CD4-positive, alpha-beta T cell treated with Interleukin-21 for 1 hour (primary cell): ENCODE measurements at regions not wholly inside any gene's neighbourhood (a gene's known extent, or its start where the extent isn't known, plus 50 kb on each side); places are given as distances from the start of the nearest gene placed in this dataset.
A peak's percentile ranks its signal among the peaks of the same experiment; 100 is the strongest.
"Not testable (repeated sequence)": the region's sequence is repeated elsewhere in the genome, so short reads cannot be mapped to it uniquely, and the experiment has no call there.

Experiments
- DNase-seq: peaks from one replicate; pipeline ENCODE4 v3.0.0-alpha.2; 2020

DNA sequence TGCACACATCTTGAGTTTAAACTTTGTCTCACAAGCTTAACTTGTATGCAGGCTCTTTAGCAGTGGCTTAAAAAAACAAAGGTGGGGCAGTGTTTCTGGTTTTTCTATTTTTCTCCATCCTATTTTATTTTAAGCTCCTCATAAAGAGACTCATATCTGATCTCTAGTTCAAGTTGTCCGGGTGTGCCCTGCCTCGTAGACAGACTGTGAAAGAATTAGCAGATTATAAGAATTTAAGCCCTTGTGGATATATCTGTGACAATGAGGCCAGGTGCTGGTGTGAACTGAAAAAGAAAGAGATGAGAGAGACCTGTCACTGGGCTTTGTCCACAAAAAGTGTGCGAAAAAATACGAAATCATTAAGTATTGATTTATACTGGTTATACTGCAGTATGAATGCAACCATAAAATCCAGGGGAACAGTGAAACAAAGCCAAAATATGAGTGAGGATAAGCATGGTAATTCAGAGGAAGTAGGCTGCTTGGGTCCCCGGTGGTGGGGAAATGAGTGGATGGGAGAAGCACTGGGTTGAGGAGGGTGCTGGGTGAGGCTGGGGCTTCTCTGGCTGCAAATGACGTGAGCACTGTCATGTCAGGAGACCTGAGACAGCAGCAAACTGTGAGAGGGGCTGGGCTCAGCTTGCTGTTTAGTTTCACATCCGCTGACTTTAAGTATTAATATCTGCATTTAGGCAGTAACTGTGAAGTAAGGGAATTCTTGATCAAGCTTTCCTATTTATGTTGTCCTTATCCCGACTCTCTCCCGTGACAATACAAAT lies 179.7 kb upstream of the ANKRD55 start:
- peak; percentile 28 for DNase-seq

GRCh38 chr5:56410696-56411095 lies 177.6 kb upstream of the ANKRD55 start:
- no peak for DNase-seq

- no peak for DNase-seq
Observed at GRCh38 chr5:56409331-56410190, 176.4 kb upstream of the ANKRD55 start.

DNA sequence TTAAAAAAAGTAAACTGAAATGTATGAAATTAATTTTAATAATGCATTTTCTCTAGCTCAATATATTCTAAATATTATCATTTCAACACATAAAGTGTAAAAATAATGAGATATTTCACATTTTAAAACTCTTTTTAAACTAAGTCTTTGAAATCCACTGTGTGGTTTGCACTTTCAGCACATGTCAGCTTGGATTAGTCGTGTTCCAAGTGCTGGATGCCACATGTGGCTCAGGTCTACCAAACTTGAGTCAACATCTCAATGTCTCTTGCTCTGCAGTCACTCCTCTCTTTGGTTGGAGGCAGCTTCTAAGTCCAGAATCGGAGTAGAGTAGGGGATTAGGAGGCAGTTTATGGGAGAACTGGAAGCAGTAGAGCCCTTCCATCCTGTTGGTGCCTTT lies 173.7 kb upstream of the ANKRD55 start:
- no peak for DNase-seq

DNA sequence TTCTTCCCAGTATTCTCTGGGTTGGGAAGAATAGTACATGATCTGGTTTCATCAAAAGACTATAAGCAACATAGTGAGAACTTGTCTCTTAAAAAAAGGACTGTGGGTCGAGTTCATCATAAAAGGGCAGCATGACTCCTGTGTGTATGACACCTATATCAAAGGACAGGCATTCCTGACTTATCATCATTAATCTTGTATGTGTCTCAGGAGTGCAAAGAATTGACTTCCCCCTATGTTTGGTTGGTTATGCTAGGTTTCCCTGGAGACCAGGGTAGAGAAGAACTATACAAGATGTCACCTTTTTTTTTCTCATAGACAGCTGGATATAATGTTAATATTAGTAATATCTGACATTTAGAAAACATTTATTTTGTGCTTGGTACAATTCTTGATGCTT lies 173.1 kb upstream of the ANKRD55 start:
- DNase-seq: no peak

DNA sequence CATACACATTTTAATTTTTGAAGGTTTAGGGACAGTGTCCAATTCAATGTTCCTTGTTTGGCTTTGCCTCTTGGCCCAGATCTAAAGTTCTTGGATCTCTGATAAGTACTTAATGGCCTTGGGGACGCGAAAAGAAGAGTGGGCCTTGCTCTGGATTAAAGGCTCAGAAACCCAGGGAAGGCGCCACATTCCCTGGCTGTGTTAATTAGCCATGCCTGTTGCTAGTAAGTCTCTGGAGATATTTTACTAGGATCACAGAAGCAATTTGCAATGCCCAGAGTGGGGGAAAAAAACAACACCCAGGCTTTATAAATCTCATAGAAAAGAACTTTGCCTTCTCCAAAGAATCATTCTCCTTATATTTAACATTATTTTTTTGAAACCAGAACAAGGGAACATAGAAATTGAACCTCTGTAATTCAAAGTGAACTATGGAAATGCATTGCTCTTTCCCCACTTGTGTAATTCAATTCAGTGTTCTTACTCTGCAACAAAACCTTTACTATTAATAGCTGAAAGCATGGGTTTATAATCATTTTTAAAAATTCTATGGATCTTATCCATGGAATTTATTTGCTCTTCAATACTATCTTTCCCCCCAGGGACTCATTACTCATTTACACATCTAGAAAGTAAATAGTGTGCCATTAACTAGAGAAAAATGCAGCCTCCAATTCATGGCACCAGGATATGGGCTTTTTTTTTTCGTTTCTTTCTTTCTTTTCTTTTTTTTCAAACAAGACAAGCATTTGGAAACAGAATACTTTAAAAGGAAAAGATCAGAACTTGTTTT lies 172.2 kb upstream of the ANKRD55 start:
- no peak for DNase-seq

DNA sequence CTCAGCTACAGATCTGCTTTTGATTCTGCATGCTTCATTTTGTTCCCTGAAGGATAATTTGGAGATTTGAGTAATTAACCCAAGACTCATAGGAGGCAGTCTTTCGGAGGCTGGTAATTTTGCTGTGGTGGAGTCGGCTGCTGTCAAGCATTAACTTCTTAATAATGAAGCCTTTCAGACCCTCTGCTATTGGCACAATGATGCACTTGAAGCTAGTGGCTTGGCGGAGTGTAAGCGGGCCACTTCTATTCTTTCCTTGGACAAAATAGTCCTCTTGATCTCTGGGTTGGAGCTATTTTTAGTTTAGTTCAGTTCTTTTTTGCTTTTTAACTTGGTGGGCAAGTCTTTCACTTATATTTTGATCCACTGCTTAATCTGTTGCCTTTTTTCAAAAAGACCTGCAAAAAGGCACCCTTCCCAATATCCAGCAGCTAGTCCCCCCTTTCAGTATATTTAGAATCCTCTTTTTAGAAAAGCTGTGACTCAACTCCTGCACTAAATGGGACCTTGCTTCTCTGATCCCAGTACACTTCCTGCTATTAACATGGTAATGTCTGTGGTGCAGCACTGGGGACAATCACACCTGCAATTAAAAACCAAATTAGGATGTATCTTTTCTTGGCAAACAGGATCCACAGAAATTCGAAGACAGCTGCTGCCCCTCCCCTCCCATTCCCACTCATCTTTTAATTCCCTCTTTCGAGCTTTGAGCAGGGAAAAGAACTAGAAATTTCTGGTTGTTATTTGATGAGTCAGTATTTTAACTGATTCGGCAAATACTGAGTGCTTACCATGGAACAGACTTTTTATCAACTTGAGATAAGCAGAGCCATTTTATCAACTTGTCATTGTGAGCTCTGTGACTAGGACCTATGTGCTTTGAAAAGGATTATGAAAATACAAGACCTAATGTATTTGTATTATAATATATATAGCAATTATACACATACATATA lies 169.4 kb upstream of the ANKRD55 start:
- no peak for DNase-seq

DNA sequence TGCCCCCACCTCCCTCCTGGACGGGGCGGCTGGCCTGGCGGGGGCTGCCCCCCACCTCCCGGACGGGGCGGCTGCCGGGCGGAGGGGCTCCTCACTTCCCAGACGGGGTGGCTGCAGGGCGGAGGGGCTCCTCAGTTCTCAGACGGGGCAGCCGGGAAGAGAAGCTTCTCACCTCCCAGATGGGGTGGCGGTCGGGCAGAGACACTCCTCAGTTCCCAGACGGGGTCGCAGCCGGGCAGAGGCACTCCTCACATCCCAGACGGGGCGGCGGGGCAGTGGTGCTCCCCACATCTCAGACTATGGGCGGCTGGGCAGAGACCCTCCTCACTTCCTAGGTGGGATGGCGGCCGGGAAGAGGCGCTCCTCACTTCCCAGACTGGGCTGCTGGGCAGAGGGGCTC lies 164.7 kb upstream of the ANKRD55 start:
- not testable (repeated sequence) for DNase-seq

- no peak for DNase-seq
Observed at GRCh38 chr5:56396634-56397033, 163.5 kb upstream of the ANKRD55 start.

GRCh38 chr5:56389261-56389660 lies 156.1 kb upstream of the ANKRD55 start:
- DNase-seq: no peak

DNA sequence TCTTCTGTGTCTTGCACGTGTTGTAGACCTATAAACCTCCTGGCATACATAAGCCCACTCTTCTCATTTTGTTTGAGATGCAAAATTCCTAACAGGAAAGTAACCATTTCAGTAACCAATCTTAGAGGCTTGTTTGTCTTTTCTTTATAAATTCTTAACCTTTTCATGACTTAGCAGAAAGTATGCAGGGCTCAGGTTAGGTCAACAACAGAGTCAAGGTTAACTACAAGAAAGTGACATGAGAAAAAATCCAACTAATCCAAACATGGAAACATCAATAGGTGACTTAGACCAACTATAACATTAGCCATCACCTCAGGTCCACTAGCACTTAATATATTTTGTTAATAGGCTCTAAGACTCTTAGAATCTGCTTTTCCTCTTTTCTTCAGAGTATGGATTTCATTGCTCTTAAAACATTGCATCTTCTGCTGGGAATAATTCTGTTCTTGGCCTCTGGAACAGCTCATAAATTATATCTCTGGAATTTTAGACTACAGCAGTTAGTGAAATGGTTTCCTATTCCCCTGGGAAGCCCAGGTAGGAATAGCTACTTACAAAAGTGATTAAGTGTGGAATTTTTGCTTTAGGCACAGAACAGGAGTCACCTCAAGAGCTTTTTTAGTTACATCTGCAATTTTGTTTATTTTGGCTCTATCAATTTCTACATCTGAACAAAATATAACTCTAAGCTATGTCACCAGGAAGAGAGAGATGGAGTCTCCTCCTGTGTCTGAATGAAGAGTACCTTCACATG lies 155.3 kb upstream of the ANKRD55 start:
- DNase-seq: no peak

DNA sequence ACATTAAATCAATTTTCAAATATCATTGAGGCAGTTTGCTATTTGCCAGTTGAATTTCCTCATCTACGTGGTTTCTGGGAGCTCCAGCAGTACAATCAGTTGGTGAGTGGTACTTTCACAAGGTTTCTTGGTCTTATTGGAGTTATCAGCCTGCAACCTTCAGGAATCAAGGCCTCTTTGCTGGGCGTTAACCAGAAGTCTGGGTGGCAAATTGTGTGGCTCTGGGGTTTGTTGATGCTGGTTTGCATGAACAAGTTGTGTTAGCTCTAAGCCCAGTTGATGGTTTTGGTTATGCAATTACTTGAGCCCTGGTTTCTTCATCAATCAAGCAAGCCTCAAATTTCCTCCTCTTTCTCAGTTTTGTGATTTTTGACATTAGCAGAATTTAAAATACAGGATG lies 152.9 kb upstream of the ANKRD55 start:
- no peak for DNase-seq

- DNase-seq: no peak
Observed at GRCh38 chr5:56384186-56384585, 151.1 kb upstream of the ANKRD55 start.

DNA sequence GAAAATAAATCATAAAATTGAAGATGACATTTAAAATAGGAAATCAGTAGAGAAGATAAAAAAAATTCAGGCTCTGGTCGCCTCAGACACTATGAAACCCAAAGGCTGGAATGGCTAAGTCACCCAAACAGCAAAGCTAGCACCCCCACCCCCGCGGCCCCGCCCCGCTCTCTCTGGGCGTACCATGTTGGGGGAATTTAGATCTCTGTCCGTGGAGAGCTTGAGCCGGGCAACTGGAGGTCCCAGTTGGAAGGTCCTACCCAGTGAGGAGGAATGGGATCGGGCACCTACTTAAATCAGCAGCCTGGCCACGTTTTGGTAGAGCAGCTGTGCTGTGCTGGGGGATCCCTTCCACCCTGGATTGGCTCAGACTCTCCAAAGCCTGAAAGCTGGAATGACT lies 150.6 kb upstream of the ANKRD55 start:
- DNase-seq: no peak

GRCh38 chr5:56382896-56383295 lies 149.8 kb upstream of the ANKRD55 start:
- DNase-seq: no peak

DNA sequence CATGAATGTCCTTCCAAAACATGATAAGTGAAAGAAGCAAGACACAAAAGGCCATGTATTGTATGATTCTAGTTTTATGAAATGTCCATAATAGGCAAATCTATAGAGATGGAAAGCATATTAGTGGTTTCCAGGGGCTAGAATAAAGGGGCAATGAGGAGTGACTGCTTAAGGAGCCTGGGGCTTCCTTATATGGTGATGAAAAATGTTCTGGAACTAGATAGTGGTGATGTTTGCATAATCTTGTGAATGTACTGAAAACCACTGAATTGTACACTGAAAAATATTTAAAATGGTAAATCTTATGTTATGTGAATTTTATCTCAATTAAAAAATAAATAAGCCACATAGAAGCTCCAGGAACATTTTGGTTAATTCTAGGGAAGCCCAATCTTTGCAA lies 144.4 kb upstream of the ANKRD55 start:
- no peak for DNase-seq

DNA sequence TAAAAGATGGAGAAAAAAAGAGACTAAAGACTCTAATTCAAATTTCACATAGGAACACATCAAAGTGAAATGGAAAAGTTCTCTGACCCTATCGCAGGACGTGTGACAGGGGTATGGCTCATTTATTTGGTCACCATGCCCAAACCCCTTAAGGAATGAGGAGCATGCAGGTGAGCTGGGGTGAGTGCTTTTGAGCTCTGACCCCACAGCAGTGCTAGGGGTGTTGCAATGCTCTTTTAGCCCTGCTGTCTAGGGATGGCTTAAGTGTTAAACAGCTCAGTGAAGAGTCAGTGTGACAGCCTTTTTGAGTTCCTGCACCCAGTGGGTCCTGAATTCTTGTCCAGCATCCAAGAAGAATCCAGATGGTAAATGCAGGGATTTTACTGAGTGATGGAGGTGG lies 143.0 kb upstream of the ANKRD55 start:
- no peak for DNase-seq

DNA sequence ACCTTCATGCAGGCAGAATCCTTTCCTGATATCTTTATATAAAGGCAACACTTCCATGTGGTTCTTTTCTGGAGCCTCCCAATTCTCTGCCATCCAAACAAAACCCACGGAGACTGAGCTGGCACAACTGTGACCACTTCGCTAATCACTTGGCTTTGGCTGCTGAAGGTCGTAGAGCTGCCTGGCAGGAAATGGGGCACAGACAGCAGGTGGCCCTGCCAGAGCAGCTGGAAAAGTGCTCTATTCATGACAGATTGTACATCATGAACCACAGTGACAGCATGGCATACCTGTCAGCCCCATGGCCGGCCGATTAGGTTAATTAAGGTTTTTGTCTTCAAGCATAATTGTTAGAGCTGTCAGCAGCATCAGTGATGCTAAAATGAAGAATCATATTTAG lies 141.9 kb upstream of the ANKRD55 start:
- no peak for DNase-seq

- DNase-seq: not testable (repeated sequence)
Observed at GRCh38 chr5:56372491-56372890, 139.4 kb upstream of the ANKRD55 start.

DNA sequence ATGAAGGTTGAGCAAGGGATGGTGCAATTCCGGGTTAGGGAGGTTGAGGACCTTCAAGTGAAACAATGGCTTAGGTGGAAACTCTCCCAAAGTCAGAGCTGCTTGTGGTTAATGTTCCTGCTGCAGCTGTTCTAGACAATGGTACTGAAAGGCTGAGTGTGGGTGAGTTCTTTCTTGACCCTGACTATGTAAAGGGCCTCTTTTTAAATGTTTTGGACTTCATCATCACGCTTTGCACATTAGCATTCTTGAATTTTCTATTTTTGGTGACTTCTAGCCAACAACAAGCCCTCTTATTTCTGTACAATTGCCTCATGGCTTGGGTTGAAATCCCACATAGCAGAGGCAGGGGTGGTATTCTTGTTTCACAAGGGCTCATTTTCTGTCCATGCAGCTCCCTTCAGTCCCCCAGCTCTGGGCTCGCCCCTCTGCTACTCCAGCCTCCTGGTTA lies 136.3 kb upstream of the ANKRD55 start:
- DNase-seq: no peak

GRCh38 chr5:56367748-56368147 lies 134.6 kb upstream of the ANKRD55 start:
- DNase-seq: no peak
